ENCODE measurements at regions not wholly inside any gene's neighbourhood (a gene's known extent, or its start where the extent isn't known, plus 50 kb on each side); places are given as distances from the start of the nearest gene placed in this dataset.

- no peaks in the 10 kb centered on the region; the same call in 1 of the 2 replicates for H3K79me1 ChIP-seq (ENCODE audit: low read depth, low read length)
- DNase-seq (ENCODE audit: low read depth in 1 of 2, low spot score in 2 of 2), result no peak
- no peaks in the 10 kb centered on the region for H4K20me1 ChIP-seq (replicated peaks in 1 of 2; ENCODE audit: control insufficient read depth in 1 of 2, insufficient read depth in 2 of 2, low read length in 2 of 2)
- H3K4me1 ChIP-seq (replicated peaks in 1 of 4; ENCODE audit: control insufficient read depth in 3 of 4, insufficient read depth in 4 of 4, low read length in 3 of 4), result peaks cover 0 to 9% (median 3%) of the 10 kb centered on the region in 4 experiments; a peak in 4 of 7 replicates
- H2AK5ac ChIP-seq (ENCODE audit: low read depth, low read length), result no peak overlapping the region
- no peak for TF ChIP-seq ATF2 (IDR thresholded peaks at IDR 0.05; ENCODE audit: low read length)
- TF ChIP-seq EGR1 (IDR thresholded peaks at IDR 0.05; ENCODE audit: borderline replicate concordance, low read depth, low read length), result no peak
- no peak for TF ChIP-seq SIRT6 (IDR thresholded peaks at IDR 0.05; ENCODE audit: low read length)
- no peak for TF ChIP-seq YY1 (IDR thresholded peaks at IDR 0.05; ENCODE audit: low read depth, low read length)
- no peak for TF ChIP-seq CBX8 (IDR thresholded peaks at IDR 0.05; ENCODE audit: borderline replicate concordance, low read depth, low read length)
- TF ChIP-seq SUZ12 (IDR thresholded peaks at IDR 0.05; ENCODE audit: low read length), result no peak
- TF ChIP-seq BRCA1 (IDR thresholded peaks at IDR 0.05; ENCODE audit: low read depth, low read length), result no peak
- TF ChIP-seq KDM4A (IDR thresholded peaks at IDR 0.05; ENCODE audit: low read depth, low read length, severe bottlenecking), result no peak
- no peak for TF ChIP-seq POLR2A (IDR thresholded peaks at IDR 0.05; ENCODE audit: control extremely low read depth in 1 of 2, low read depth in 2 of 2, low read length in 2 of 2)
- TF ChIP-seq RFX5 (IDR thresholded peaks at IDR 0.05; ENCODE audit: borderline replicate concordance, low read depth, low read length), result no peak
- H2BK5ac ChIP-seq (ENCODE audit: low read depth, low read length), result no peak overlapping the region
- H3K56ac ChIP-seq (replicated peaks; ENCODE audit: insufficient read length, low read depth, low read length), result no peak overlapping the region
- POLR2A ChIA-PET (ENCODE audit: partially characterized antibody), result no interaction called here
- no peak overlapping the region for H3K18ac ChIP-seq (ENCODE audit: extremely low read depth, low read length)
- no peak overlapping the region for H3K27ac ChIP-seq (ENCODE audit: low read depth, low read length)
- H3K4me3 ChIP-seq (ENCODE audit: extremely low read depth in 1 of 4, insufficient read depth in 2 of 4, low read depth in 3 of 4, low read length in 4 of 4), result no peak overlapping the region
- CTCF ChIA-PET (ENCODE audit: partially characterized antibody), result no interaction called here
- H4K91ac ChIP-seq (replicated peaks; ENCODE audit: insufficient read length, low read length), result no peak overlapping the region
- H2BK120ac ChIP-seq (replicated peaks; ENCODE audit: low read depth, low read length), result no peak overlapping the region
- no peaks in the 10 kb centered on the region for H3K27me3 ChIP-seq (replicated peaks in 1 of 4; ENCODE audit: control insufficient read depth in 3 of 4, extremely low read depth in 1 of 4, insufficient read depth in 3 of 4, low read length in 3 of 4)
- no peak overlapping the region for H3K9ac ChIP-seq (replicated peaks in 1 of 4; ENCODE audit: extremely low read depth in 1 of 4, low read depth in 3 of 4, low read length in 3 of 4)
- no peak overlapping the region for H2BK12ac ChIP-seq (ENCODE audit: low read depth, low read length)
- H3K36me3 ChIP-seq (ENCODE audit: control insufficient read depth in 2 of 4, insufficient read depth in 4 of 4, low read length in 3 of 4), result no peaks in the 10 kb centered on the region
- H3K4ac ChIP-seq (replicated peaks; ENCODE audit: insufficient read length, low read depth, low read length), result no peak overlapping the region
- H3K4me2 ChIP-seq (ENCODE audit: insufficient read depth in 1 of 2, low read depth in 2 of 2, low read length in 2 of 2), result no peak overlapping the region
- no peak overlapping the region for H4K5ac ChIP-seq (ENCODE audit: insufficient read length, low read depth, low read length)
- H2BK20ac ChIP-seq (ENCODE audit: low read length), result no peak overlapping the region
- H4K8ac ChIP-seq (ENCODE audit: extremely low read depth, insufficient read depth, low read length), result no peak overlapping the region
- no peak overlapping the region for H2BK15ac ChIP-seq (ENCODE audit: low read length)
- no peak overlapping the region for H3K23ac ChIP-seq (ENCODE audit: insufficient read length)
- no peaks in the 10 kb centered on the region for H3K23me2 ChIP-seq (ENCODE audit: low read depth, low read length)
- H3K9me3 ChIP-seq (ENCODE audit: insufficient read depth in 2 of 2, low read depth in 1 of 2, low read length in 1 of 2), result peaks cover 0 to 5% of the 10 kb centered on the region in 2 experiments; a peak in 1 of 4 replicates
- H3K14ac ChIP-seq (ENCODE audit: insufficient read length), result no peak overlapping the region
- no peak overlapping the region for H2AFZ ChIP-seq (ENCODE audit: low read length)
- H3K79me2 ChIP-seq (ENCODE audit: control insufficient read depth in 1 of 2, insufficient read depth in 2 of 2, low read length in 2 of 2), result no peaks in the 10 kb centered on the region
- 92 to 100% methylated on average over 1 to 4 of the region's 4 CpGs for WGBS, 2 experiments (ENCODE audit: extremely low coverage in 1 of 2, insufficient coverage in 1 of 2, insufficient read length in 1 of 2, insufficient replicate concordance in 2 of 2, low coverage in 1 of 2, low lambda C conversion rate in 2 of 2, missing lambda C conversion rate in 1 of 2)
- FAIRE-seq, result no peak
These were observed 206.4 kb upstream of the HDDC2 start for GRCh38 chr6:125507987-125508655.

All from H1 (cell line).